HG03439 (cell line): ENCODE measurements at regions not wholly inside any gene's neighbourhood (a gene's known extent, or its start where the extent isn't known, plus 50 kb on each side); places are given as distances from the start of the nearest gene placed in this dataset.
"Not testable (repeated sequence)": the region's sequence is repeated elsewhere in the genome, so short reads cannot be mapped to it uniquely, and the experiment has no call there.

ENCODE experiments used
- ATAC-seq: cut with Tn5 transposase; IDR thresholded peaks from one replicate; pipeline ENCODE4 v1.9.1; 2021; ENCODE audit warnings: mild to moderate bottlenecking, moderate library complexity; ENCODE audit not compliant: unreplicated experiment

GRCh38 chr20:48148916-48149672, 363.8 kb upstream of the SULF2 start:
- ATAC-seq = no peak

GRCh38 chr20:48148020-48148419, 362.7 kb upstream of the SULF2 start:
- no peak for ATAC-seq

- ATAC-seq = no peak
These were observed 362.0 kb upstream of the SULF2 start for GRCh38 chr20:48147311-48147710.

GRCh38 chr20:48146877-48147276, 361.6 kb upstream of the SULF2 start:
- no peak for ATAC-seq

GRCh38 chr20:48146308-48146707, 361.0 kb upstream of the SULF2 start:
- ATAC-seq = no peak

GRCh38 chr20:48143435-48144081, 358.3 kb upstream of the SULF2 start:
- no peak for ATAC-seq

GRCh38 chr20:48142516-48142773, 357.2 kb upstream of the SULF2 start:
- ATAC-seq = no peak

GRCh38 chr20:48141660-48142515, 356.6 kb upstream of the SULF2 start:
- no peak for ATAC-seq

- ATAC-seq = no peak
These were observed 354.2 kb upstream of the SULF2 start for GRCh38 chr20:48139262-48140041.

GRCh38 chr20:48132834-48133233, 347.6 kb upstream of the SULF2 start:
- no peak for ATAC-seq

GRCh38 chr20:48131581-48131980, 346.3 kb upstream of the SULF2 start:
- no peak for ATAC-seq

GRCh38 chr20:48129345-48129942, 344.2 kb upstream of the SULF2 start:
- ATAC-seq = no peak

GRCh38 chr20:48128436-48128835, 343.2 kb upstream of the SULF2 start:
- ATAC-seq = no peak

- ATAC-seq = not testable (repeated sequence)
These were observed 342.7 kb upstream of the SULF2 start for GRCh38 chr20:48127964-48128363.

GRCh38 chr20:48127133-48127532, 341.9 kb upstream of the SULF2 start:
- not testable (repeated sequence) for ATAC-seq

- no peak for ATAC-seq
These were observed 341.0 kb upstream of the SULF2 start for GRCh38 chr20:48126227-48126740.

- no peak for ATAC-seq
These were observed 339.7 kb upstream of the SULF2 start for GRCh38 chr20:48124960-48125359.

- ATAC-seq = no peak
These were observed 339.0 kb upstream of the SULF2 start for GRCh38 chr20:48124181-48124782.

- no peak for ATAC-seq
These were observed 334.8 kb upstream of the SULF2 start for GRCh38 chr20:48120120-48120519.

GRCh38 chr20:48119389-48119788, 334.1 kb upstream of the SULF2 start:
- ATAC-seq = not testable (repeated sequence)
